Karpas-422 (cell line): ENCODE measurements at regions not wholly inside any gene's neighbourhood (a gene's known extent, or its start where the extent isn't known, plus 50 kb on each side); places are given as distances from the start of the nearest gene placed in this dataset.

ENCODE experiments used
- DNase-seq: peaks from one replicate; pipeline ENCODE4 v3.0.0-alpha.2; 2015
- H2AFZ ChIP-seq: fragments of 200-600 bp; sonication (generic); 2 replicates; pipeline ENCODE4 v1.6.1; 2014; ENCODE audit warnings: antibody characterized with exemption, low read length, mixed read lengths
- H3K27ac ChIP-seq: fragments of 200-600 bp; sonication (generic); 2 replicates; pipeline ENCODE4 v1.5.1; 2014; ENCODE audit warnings: mild to moderate bottlenecking, low read length, moderate library complexity
- H3K27me3 ChIP-seq: fragments of 200-600 bp; sonication (generic); 2 replicates; pipeline ENCODE4 v1.6.1; 2014; ENCODE audit warnings: low read length, mixed read lengths
- H3K36me3 ChIP-seq: fragments of 200-600 bp; sonication (generic); 2 replicates; pipeline ENCODE4 v1.6.1; 2014; ENCODE audit warnings: low read length, mixed read lengths; ENCODE audit not compliant: insufficient read depth
- H3K4me1 ChIP-seq: fragments of 200-600 bp; sonication (generic); 2 replicates; pipeline ENCODE4 v1.6.1; 2014; ENCODE audit warnings: mild to moderate bottlenecking, low read length, mixed read lengths
- H3K4me2 ChIP-seq: fragments of 200-600 bp; sonication (generic); 2 replicates; pipeline ENCODE4 v1.6.1; 2014; ENCODE audit warnings: low read length, low read depth, mild to moderate bottlenecking; ENCODE audit not compliant: poor library complexity, severe bottlenecking
- H3K4me3 ChIP-seq: fragments of 200-600 bp; sonication (generic); 2 replicates; pipeline ENCODE4 v1.5.1; 2014; ENCODE audit warnings: mild to moderate bottlenecking, antibody characterized with exemption, low read length, mixed read lengths
- H3K79me2 ChIP-seq: fragments of 200-600 bp; sonication (generic); 2 replicates; pipeline ENCODE4 v1.6.1; 2014; ENCODE audit warnings: mild to moderate bottlenecking, low read length, mixed read lengths
- H3K9ac ChIP-seq: fragments of 200-600 bp; sonication (generic); 2 replicates; pipeline ENCODE4 v1.6.0; 2014; ENCODE audit warnings: low read length
- H3K9me2 ChIP-seq: fragments of 200-600 bp; sonication (generic), shearing (Covaris generic); replicated peaks from 2 replicates; pipeline ENCODE4 v1.6.0; 2014; ENCODE audit warnings: mild to moderate bottlenecking, low read length, moderate library complexity; ENCODE audit not compliant: insufficient read depth
- H3K9me3 ChIP-seq: fragments of 300-700, 200-600 bp; sonication (generic); 2 replicates; pipeline ENCODE4 v1.6.1; 2014; ENCODE audit warnings: low read length, mixed read lengths
- H4K20me1 ChIP-seq: fragments of 200-600 bp; sonication (generic); 2 replicates; pipeline ENCODE4 v1.6.1; 2014; ENCODE audit warnings: mild to moderate bottlenecking, antibody characterized with exemption, low read length, low read depth; ENCODE audit not compliant: insufficient read depth

- Histone ChIP-seq H3K4me2 (no peak overlapping the region), H3K27ac (no peak overlapping the region), H3K79me2 (no peaks in the 10 kb centered on the region), H3K27me3 (no peaks in the 10 kb centered on the region), H3K9me3 (no peaks in the 10 kb centered on the region), H3K4me1 (no peaks in the 10 kb centered on the region), H3K9ac (no peak overlapping the region), H3K36me3 (no peaks in the 10 kb centered on the region), H3K9me2 (no peaks in the 10 kb centered on the region), H3K4me3 (no peak overlapping the region), H2AFZ (no peak overlapping the region), H4K20me1 (no peaks in the 10 kb centered on the region)
- no peak for DNase-seq
These were observed 301.6 kb downstream of the TEX29 start for GRCh38 chr13:111622051-111622531.

- Histone ChIP-seq H2AFZ (no peak overlapping the region), H3K4me3 (no peak overlapping the region), H3K4me2 (no peak overlapping the region), H3K4me1 (no peaks in the 10 kb centered on the region), H3K27me3 (no peaks in the 10 kb centered on the region), H3K27ac (no peak overlapping the region), H3K9ac (no peak overlapping the region), H3K9me3 (no peaks in the 10 kb centered on the region), H3K36me3 (no peaks in the 10 kb centered on the region), H4K20me1 (no peaks in the 10 kb centered on the region), H3K9me2 (no peaks in the 10 kb centered on the region), H3K79me2 (no peaks in the 10 kb centered on the region)
- DNase-seq = no peak
These were observed 302.8 kb downstream of the TEX29 start for GRCh38 chr13:111623208-111623607.

GRCh38 chr13:111623743-111624505 lies 303.5 kb downstream of the TEX29 start:
- no peak overlapping the region for H2AFZ ChIP-seq
- H3K9ac ChIP-seq = no peak overlapping the region
- H3K79me2 ChIP-seq = no peaks in the 10 kb centered on the region
- H3K4me3 ChIP-seq = no peak overlapping the region
- H3K27me3 ChIP-seq = no peaks in the 10 kb centered on the region
- H3K27ac ChIP-seq = no peak overlapping the region
- no peak overlapping the region for H3K4me2 ChIP-seq
- H3K36me3 ChIP-seq = no peaks in the 10 kb centered on the region
- no peaks in the 10 kb centered on the region for H3K4me1 ChIP-seq
- H3K9me3 ChIP-seq = no peaks in the 10 kb centered on the region
- no peaks in the 10 kb centered on the region for H4K20me1 ChIP-seq
- DNase-seq = no peak
- no peaks in the 10 kb centered on the region for H3K9me2 ChIP-seq

- no peak overlapping the region for H3K9ac ChIP-seq
These were observed 305.3 kb downstream of the TEX29 start for GRCh38 chr13:111625526-111626315.

GRCh38 chr13:111626371-111627305 lies 306.2 kb downstream of the TEX29 start:
- Histone ChIP-seq H3K4me3 (no peak overlapping the region), H3K9me3 (no peaks in the 10 kb centered on the region)
- no peak for DNase-seq

More at GRCh38 chr13:111625526-111626315, 305.3 kb downstream of the TEX29 start:
- H3K9me3 ChIP-seq = no peaks in the 10 kb centered on the region
- H3K4me3 ChIP-seq = no peak overlapping the region
- no peaks in the 10 kb centered on the region for H3K79me2 ChIP-seq
- no peak overlapping the region for H3K27ac ChIP-seq
- no peak overlapping the region for H2AFZ ChIP-seq
- H4K20me1 ChIP-seq = no peaks in the 10 kb centered on the region
- no peak for DNase-seq
- no peak overlapping the region for H3K4me2 ChIP-seq
- H3K4me1 ChIP-seq = no peaks in the 10 kb centered on the region
- no peaks in the 10 kb centered on the region for H3K27me3 ChIP-seq
- H3K36me3 ChIP-seq = no peaks in the 10 kb centered on the region
- H3K9me2 ChIP-seq = no peaks in the 10 kb centered on the region

GRCh38 chr13:111627596-111627995 lies 307.2 kb downstream of the TEX29 start:
- no peaks in the 10 kb centered on the region for H3K4me1 ChIP-seq
- H3K4me2 ChIP-seq = no peak overlapping the region
- no peaks in the 10 kb centered on the region for H3K27me3 ChIP-seq
- H3K9me3 ChIP-seq = no peaks in the 10 kb centered on the region
- no peaks in the 10 kb centered on the region for H3K79me2 ChIP-seq
- no peaks in the 10 kb centered on the region for H3K9me2 ChIP-seq
- no peak overlapping the region for H2AFZ ChIP-seq
- no peaks in the 10 kb centered on the region for H3K36me3 ChIP-seq
- no peaks in the 10 kb centered on the region for H4K20me1 ChIP-seq
- no peak overlapping the region for H3K27ac ChIP-seq
- no peak overlapping the region for H3K4me3 ChIP-seq
- no peak overlapping the region for H3K9ac ChIP-seq
- no peak for DNase-seq

More at GRCh38 chr13:111626371-111627305, 306.2 kb downstream of the TEX29 start:
- Histone ChIP-seq H3K9ac (no peak overlapping the region), H3K36me3 (no peaks in the 10 kb centered on the region), H3K4me2 (no peak overlapping the region), H3K9me2 (no peaks in the 10 kb centered on the region), H3K27ac (no peak overlapping the region), H3K27me3 (no peaks in the 10 kb centered on the region), H4K20me1 (no peaks in the 10 kb centered on the region), H2AFZ (no peak overlapping the region), H3K79me2 (no peaks in the 10 kb centered on the region), H3K4me1 (no peaks in the 10 kb centered on the region)

GRCh38 chr13:111629016-111629415 lies 308.6 kb downstream of the TEX29 start:
- no peak overlapping the region for H3K4me3 ChIP-seq
- no peak overlapping the region for H3K27ac ChIP-seq
- no peak overlapping the region for H3K9ac ChIP-seq
- H3K9me2 ChIP-seq = no peaks in the 10 kb centered on the region
- no peaks in the 10 kb centered on the region for H3K79me2 ChIP-seq
- no peaks in the 10 kb centered on the region for H3K36me3 ChIP-seq
- H3K9me3 ChIP-seq = no peaks in the 10 kb centered on the region
- DNase-seq = no peak
- no peak overlapping the region for H3K4me2 ChIP-seq
- H3K4me1 ChIP-seq = no peaks in the 10 kb centered on the region
- H3K27me3 ChIP-seq = no peaks in the 10 kb centered on the region
- H4K20me1 ChIP-seq = no peaks in the 10 kb centered on the region
- H2AFZ ChIP-seq = no peak overlapping the region
